Ammon's horn (tissue), 1 donor: ENCODE measurements at regions not wholly inside any gene's neighbourhood (a gene's known extent, or its start where the extent isn't known, plus 50 kb on each side); places are given as distances from the start of the nearest gene placed in this dataset.
"Not testable (repeated sequence)": the region's sequence is repeated elsewhere in the genome, so short reads cannot be mapped to it uniquely, and the experiment has no call there.

Source experiments
- DNase-seq: peaks from one replicate; pipeline ENCODE4 v3.0.0-alpha.2; 2016; ENCODE audit warnings: low spot score

- no peak for DNase-seq
Measured at GRCh38 chr3:72535772-72536171, 312.5 kb downstream of the SHQ1 start.

- no peak for DNase-seq
Measured at GRCh38 chr3:72533591-72534473, 314.4 kb downstream of the SHQ1 start.

DNA sequence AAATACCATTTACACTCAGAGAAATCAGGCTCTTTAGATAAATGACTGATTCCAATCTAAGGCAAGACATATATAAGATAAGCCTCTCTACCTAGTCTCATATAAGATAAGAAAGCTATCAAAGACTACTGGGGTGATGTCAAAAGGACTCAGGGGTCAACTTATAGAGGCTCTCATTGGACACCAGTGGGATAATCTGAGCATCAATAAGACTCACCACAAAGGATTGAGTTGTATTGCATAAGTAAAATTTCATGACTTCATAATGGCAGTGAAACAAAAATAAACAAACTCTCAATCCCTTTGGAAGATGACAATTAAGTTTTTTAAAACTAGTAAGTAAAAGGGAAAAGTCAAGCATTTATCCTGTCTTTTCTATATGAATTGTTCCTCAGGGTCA is 317.8 kb downstream of the SHQ1 start:
- DNase-seq: no peak

GRCh38 chr3:72529081-72529480 is 319.2 kb downstream of the SHQ1 start:
- DNase-seq: no peak

DNA sequence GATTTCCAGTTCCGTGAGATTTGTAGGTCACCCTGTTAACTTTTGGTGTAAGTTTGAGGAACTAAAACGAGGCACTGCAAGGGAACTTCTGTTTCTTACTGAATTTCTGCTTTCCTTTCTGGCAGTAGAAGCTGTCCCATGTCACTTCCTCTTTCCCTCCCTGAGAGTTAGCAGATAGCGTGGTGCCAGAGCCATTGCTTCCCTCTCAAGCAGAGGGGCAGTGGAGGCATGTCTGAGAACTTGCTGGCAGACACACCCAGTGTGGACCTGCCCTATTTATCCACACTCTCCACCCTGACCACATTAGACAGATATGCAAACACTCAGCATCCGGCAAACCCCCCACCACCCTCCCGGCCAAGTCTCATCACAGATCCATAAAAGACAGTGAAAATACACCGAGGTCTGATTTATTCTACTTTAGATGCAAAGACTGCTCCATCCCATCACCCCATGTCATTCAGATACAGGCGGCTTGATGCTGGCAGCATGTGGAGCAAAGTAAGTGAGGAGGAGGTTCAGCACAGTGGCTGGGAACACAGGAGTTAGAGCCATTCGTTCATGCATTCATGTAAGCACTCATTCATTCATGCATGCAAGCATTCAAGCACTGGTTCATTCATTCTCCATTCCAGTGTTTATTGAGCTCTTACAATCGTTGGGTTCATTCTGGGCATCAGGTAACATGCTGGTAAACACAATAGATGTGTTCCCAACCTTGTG is 324.7 kb downstream of the SHQ1 start:
- DNase-seq: peak; percentile 80

GRCh38 chr3:72520690-72521308 is 327.4 kb downstream of the SHQ1 start:
- DNase-seq: no peak

- no peak for DNase-seq
Measured at GRCh38 chr3:72519946-72520604, 328.2 kb downstream of the SHQ1 start.

DNA sequence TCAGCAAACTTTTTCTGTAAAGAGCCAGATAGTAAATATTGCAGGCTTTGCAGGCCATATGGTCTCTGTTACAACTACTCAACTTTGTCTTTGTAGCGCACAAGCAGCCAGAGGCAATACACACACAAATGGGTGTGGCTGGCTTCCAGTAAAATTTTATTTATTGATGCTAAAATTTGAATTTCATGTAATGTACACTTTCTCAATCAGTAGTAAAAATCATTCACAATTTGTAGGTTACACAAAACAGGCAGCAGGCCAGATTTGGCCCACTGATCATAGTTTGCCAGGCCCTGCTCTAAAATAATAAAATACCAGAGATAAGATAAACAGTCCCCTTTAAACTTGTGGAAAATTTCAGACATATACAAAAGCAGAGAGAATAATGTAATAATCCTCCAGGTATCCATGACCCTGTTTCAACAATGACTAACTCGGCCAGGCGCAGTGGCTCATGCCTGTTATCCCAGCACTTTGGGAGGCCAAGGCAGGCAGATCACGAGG is 330.3 kb downstream of the SHQ1 start:
- DNase-seq: no peak

GRCh38 chr3:72517336-72517735 is 330.9 kb downstream of the SHQ1 start:
- no peak for DNase-seq

DNA sequence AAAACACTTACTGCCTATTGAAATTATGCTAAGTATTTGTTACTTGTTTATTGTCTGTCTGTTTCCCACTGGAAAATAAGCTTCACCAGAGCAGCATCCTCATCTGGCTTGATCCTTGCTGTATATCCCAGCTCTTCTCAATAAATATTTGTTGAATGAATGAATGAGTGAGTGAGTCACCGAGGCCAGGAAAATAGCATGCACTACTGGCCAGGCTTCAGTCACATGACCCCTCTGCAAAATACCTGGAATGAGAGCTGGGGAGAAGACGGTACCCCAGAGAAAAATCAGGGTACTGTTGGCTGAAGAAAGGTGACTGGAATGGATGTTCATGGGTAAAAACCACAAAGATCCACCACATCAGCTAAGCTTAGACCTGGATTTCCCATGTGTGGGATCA is 331.9 kb downstream of the SHQ1 start:
- no peak for DNase-seq

- no peak for DNase-seq
Measured at GRCh38 chr3:72515941-72516340, 332.3 kb downstream of the SHQ1 start.

- DNase-seq: no peak
Measured at GRCh38 chr3:72515281-72515680, 333.0 kb downstream of the SHQ1 start.

GRCh38 chr3:72510247-72510646 is 338.0 kb downstream of the SHQ1 start:
- DNase-seq: no peak

DNA sequence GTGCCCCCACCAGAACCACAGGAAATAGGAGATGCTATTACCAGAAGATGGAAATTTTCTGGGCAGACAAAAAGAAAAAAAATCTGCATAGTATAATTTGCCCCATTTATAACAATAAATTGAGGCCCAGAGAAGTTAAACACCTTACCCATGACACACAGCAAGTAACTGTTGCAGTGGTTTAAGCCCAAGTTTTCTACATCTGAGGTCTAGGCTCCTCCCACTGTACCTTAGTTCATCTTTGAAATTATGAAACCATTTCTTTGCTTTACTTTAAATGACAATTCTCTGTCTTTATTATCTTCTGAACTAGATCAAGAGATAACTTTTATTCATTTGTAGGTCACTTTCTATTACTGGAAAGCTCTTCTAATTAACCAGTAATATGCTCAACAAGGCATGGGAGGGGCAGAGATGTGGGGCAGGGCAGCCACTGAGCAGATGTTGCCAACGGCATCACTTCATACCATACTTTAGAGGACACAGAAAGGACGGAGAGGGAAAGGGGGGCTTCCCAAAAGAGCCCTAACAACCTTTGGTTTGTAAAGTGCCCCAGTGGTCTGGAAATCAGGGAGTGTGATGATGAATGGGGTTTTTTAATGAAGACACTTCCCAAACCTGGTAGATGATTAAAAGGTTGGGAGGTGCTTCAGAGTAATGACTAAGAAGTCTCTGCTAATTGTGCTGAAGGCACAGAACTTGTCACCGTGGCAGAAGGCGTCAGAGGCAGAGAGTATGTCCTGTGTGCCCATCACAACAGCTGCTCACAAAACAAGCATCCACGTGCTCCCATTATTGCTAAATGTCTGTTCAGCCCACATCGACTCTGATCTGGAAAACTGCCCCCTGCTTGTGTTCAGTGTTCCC is 342.5 kb downstream of the SHQ1 start:
- DNase-seq: no peak

GRCh38 chr3:72497501-72497900 is 350.7 kb downstream of the SHQ1 start:
- not testable (repeated sequence) for DNase-seq

DNA sequence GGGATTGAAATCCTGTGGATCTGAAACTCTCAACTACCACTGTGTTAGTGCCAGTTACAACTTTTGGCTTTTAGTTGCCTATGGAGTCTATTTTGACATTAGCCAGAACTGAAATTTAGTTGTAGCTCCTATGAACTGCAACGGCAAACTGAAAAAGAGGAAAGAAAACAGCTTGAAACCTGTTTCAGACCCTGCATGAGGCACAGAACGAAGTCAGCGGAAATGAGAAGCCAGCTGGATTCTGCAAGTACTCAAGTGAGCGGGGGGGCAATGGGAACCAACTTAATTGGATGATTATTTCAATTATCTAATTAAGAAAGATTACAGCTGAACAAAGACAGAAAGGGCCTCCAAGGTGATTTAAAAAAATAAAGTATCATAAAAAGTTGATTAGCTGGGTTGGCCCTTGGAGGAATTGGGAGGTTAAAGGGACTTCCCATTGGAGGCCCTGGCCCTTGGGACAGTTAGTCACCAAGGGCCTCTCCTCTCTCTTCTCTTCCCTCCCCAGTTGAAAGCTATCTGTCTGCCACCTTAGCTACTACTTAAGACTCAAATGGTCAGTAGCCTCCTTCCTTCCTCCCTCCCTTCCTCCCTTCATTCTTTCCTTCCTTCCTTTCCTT is 352.1 kb downstream of the SHQ1 start:
- no peak for DNase-seq

- no peak for DNase-seq
Measured at GRCh38 chr3:72494626-72495025, 353.6 kb downstream of the SHQ1 start.

DNA sequence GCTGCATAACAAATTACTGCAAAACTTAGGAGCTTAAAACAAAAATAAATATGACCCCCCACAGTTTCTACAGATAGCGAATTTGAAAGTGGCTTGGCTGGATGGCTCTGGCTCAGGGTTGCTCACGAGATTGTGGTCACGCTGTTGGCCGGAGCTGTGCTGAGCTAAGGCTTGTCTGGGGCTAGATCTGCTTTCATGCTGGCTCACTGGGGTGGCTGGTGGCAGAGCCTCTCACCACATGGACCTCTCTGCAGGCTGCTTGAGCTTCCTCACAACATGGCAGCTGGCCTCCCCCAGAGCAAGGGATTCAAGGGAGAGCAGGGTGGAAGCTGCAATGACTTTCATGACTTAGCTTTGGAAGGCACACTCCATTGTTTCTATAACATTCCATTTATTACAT is 354.1 kb downstream of the SHQ1 start:
- no peak for DNase-seq

GRCh38 chr3:72492240-72492639 is 356.0 kb downstream of the SHQ1 start:
- peak; percentile 18 for DNase-seq

DNA sequence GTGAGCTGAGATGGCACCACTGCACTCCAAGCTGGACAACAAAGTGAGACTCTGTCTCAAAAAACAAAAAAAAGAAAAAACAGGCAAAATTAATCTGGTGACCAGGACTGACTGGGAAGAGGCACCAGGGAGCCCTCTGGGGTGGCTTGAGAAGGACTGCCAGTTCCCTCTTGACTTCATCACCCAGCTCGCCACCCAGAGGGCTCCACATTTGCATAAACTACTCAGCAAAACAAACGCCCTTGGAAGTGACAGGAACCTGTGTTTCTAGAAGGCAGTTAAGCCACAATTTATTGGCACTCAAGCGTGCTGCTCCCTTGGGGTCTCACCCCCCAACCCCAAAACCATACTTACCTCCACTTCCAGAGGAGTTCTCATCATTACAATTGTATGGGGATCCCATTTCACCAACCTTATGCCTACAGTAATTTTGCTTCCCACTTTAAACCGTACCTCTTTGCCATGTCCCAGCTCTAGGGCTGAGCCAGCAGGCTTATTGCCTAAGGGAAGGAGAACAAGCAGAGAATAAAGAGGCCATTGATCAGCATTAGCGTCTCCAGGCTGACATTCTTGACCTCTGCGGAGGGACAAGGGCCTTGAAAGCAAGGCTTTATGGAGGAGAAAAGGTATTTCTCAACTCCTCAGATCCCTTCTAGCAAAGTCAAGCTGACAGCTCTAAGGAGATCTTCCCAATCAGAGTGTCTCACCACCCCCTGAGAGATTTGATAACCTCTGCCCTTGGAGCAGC is 357.4 kb downstream of the SHQ1 start:
- peak; percentile 14 for DNase-seq
